IMR-90 (cell line): ENCODE measurements at regions not wholly inside any gene's neighbourhood (a gene's known extent, or its start where the extent isn't known, plus 50 kb on each side); places are given as distances from the start of the nearest gene placed in this dataset.

Experiments
- ATAC-seq: fragments of 200-7000 bp; cut with Tn5 transposase; 2 replicates; pipeline ENCODE4 v1.9.1; 2020; ENCODE audit warnings: low read depth, mild to moderate bottlenecking, moderate library complexity
- BruUV-seq: library from RNA; stranded (reverse); fragments of 400-500 nt; replicated peaks from 2 replicates; lab custom pipeline; 2021; lab: Mats Ljungman, UMichigan
- CTCF ChIA-PET: fragments of 300-600 bp; formaldehyde crosslinking; extraction: SDS; loops from one replicate; lab custom pipeline; 2021; ENCODE audit warnings: antibody characterized with exemption; lab: Yijun Ruan, JAX
- POLR2A ChIA-PET: fragments of 300-600 bp; sonication (Branson Sonifier 250); formaldehyde crosslinking; loops from one replicate; lab custom pipeline; 2022; ENCODE audit warnings: antibody characterized with exemption; ENCODE audit not compliant: unreplicated experiment; lab: Charles Lee
- DNase-seq: peaks from one replicate; pipeline ENCODE4 v3.0.0; 2013
- H2AFZ ChIP-seq: replicated peaks from 2 replicates; pipeline ENCODE3; 2013; ENCODE audit warnings: low read length, mild to moderate bottlenecking; ENCODE audit not compliant: poor library complexity
- H2AK5ac ChIP-seq: 2 replicates; pipeline ENCODE4 v1.6.1; 2013; ENCODE audit warnings: low read depth, low read length, inconsistent platforms
- H2AK9ac ChIP-seq: replicated peaks from 2 replicates; pipeline ENCODE3; 2013; ENCODE audit warnings: mild to moderate bottlenecking, low read depth, low read length, moderate library complexity; ENCODE audit not compliant: poor library complexity
- H2BK120ac ChIP-seq: 2 replicates; pipeline ENCODE4 v1.6.1; 2013; ENCODE audit warnings: low read depth, low read length, inconsistent platforms
- H2BK15ac ChIP-seq: 3 replicates; pipeline ENCODE4 v1.6.1; 2013; ENCODE audit warnings: low read depth, low read length, inconsistent platforms
- H2BK20ac ChIP-seq: 2 replicates; pipeline ENCODE4 v1.6.1; 2013; ENCODE audit warnings: low read depth, mild to moderate bottlenecking, inconsistent platforms, low read length, moderate library complexity
- H2BK5ac ChIP-seq: 2 replicates; pipeline ENCODE4 v1.6.1; 2013; ENCODE audit warnings: mild to moderate bottlenecking, low read depth, low read length, inconsistent platforms; ENCODE audit not compliant: poor library complexity, severe bottlenecking
- H3K14ac ChIP-seq: replicated peaks from 2 replicates; pipeline ENCODE4 v1.6.1; 2013; ENCODE audit warnings: low read depth, low read length, inconsistent platforms
- H3K18ac ChIP-seq: 2 replicates; pipeline ENCODE4 v1.6.1; 2013; ENCODE audit warnings: low read depth, low read length, control low read depth
- H3K23ac ChIP-seq: 2 replicates; pipeline ENCODE4 v1.6.1; 2013; ENCODE audit warnings: low read depth, low read length, inconsistent platforms
- H3K27ac ChIP-seq: 2 replicates; pipeline ENCODE4 v1.5.1; 2013; ENCODE audit warnings: mild to moderate bottlenecking, control low read depth, low read length; ENCODE audit not compliant: insufficient read depth
- H3K27me3 ChIP-seq: 2 replicates; pipeline ENCODE4 v1.6.1; 2013; ENCODE audit warnings: low read length; ENCODE audit not compliant: control insufficient read depth, insufficient read depth
- H3K36me3 ChIP-seq: 2 replicates; pipeline ENCODE4 v1.6.1; 2013; ENCODE audit warnings: low read length, mixed read lengths; ENCODE audit not compliant: control insufficient read depth, insufficient read depth
- H3K4ac ChIP-seq: 2 replicates; pipeline ENCODE4 v1.6.1; 2013; ENCODE audit warnings: low read depth, low read length, inconsistent platforms
- H3K4me1 ChIP-seq: 2 replicates; pipeline ENCODE4 v1.6.1; 2013; ENCODE audit warnings: low read length, mixed read lengths; ENCODE audit not compliant: control insufficient read depth, insufficient read depth
- H3K4me2 ChIP-seq: 2 replicates; pipeline ENCODE4 v1.6.1; 2013; ENCODE audit warnings: low read depth, mild to moderate bottlenecking, control low read depth, low read length, moderate library complexity
- H3K4me3 ChIP-seq: 2 replicates; pipeline ENCODE4 v1.5.1; 2013; ENCODE audit warnings: low read depth, mild to moderate bottlenecking, control low read depth, low read length, moderate library complexity; ENCODE audit not compliant: insufficient read depth
- H3K56ac ChIP-seq: 2 replicates; pipeline ENCODE4 v1.6.1; 2013; ENCODE audit warnings: low read length, inconsistent platforms; ENCODE audit not compliant: insufficient read depth; ENCODE audit errors: extremely low read depth
- H3K79me1 ChIP-seq, 2 experiments: 2 replicates each; pipeline ENCODE4 v1.6.1; 2013; ENCODE audit warnings: low read length in 2 of 2, inconsistent platforms in 1 of 2, low read depth in 1 of 2
- H3K9ac ChIP-seq: 2 replicates; pipeline ENCODE4 v1.6.1; 2013; ENCODE audit warnings: low read depth, low read length, control low read depth
- H3K9me1 ChIP-seq: 2 replicates; pipeline ENCODE4 v1.6.1; 2013; ENCODE audit warnings: low read length, inconsistent platforms; ENCODE audit not compliant: insufficient read depth
- H3K9me3 ChIP-seq: 2 replicates; pipeline ENCODE4 v1.6.1; 2013; ENCODE audit warnings: low read length; ENCODE audit not compliant: control insufficient read depth, insufficient read depth
- H4K20me1 ChIP-seq: 2 replicates; pipeline ENCODE4 v1.6.1; 2013; ENCODE audit warnings: low read length, inconsistent platforms; ENCODE audit not compliant: insufficient read depth
- H4K5ac ChIP-seq: 2 replicates; pipeline ENCODE4 v1.6.1; 2013; ENCODE audit warnings: mild to moderate bottlenecking, low read depth, low read length, control low read depth
- H4K8ac ChIP-seq, 2 experiments: 2 replicates each; pipeline ENCODE4 v1.6.1; 2013; ENCODE audit warnings: low read depth in 2 of 2, low read length in 2 of 2, control low read depth in 1 of 2, inconsistent platforms in 1 of 2
- H4K91ac ChIP-seq: 2 replicates; pipeline ENCODE4 v1.6.1; 2013; ENCODE audit warnings: low read depth, low read length, inconsistent platforms; ENCODE audit not compliant: insufficient read depth
- BHLHE40 ChIP-seq: fragments of 150-350 bp; IDR thresholded peaks from 2 replicates; pipeline ENCODE4 v1.6.1; 2016; ENCODE audit warnings: mild to moderate bottlenecking, low read depth, low read length
- CHD1 ChIP-seq: IDR thresholded peaks from 2 replicates; pipeline ENCODE4 v1.6.1; 2012; ENCODE audit warnings: low read depth, low read length, improper control_type of control experiment
- CTCF ChIP-seq: conservative IDR thresholded peaks from 2 replicates; pipeline ENCODE4 v1.5.1; 2012; ENCODE audit warnings: mild to moderate bottlenecking, low read depth, low read length, improper control_type of control experiment
- FOS ChIP-seq: fragments of 150-350 bp; IDR thresholded peaks from 2 replicates; pipeline ENCODE4 v1.6.1; 2016; ENCODE audit warnings: low read depth, low read length
- MAFK ChIP-seq: IDR thresholded peaks from 2 replicates; pipeline ENCODE4 v1.6.1; 2012; ENCODE audit warnings: low read depth, low read length, improper control_type of control experiment
- MAZ ChIP-seq: IDR thresholded peaks from 2 replicates; pipeline ENCODE4 v1.6.1; 2012; ENCODE audit warnings: low read depth, mild to moderate bottlenecking, low read length, improper control_type of control experiment, moderate library complexity, borderline replicate concordance
- NFE2L2 ChIP-seq: fragments of 150-350 bp; IDR thresholded peaks from 2 replicates; pipeline ENCODE4 v1.6.1; 2016; ENCODE audit warnings: low read depth, mild to moderate bottlenecking, low read length
- RAD21 ChIP-seq: IDR thresholded peaks from 2 replicates; pipeline ENCODE4 v1.6.1; 2012; ENCODE audit warnings: low read length, improper control_type of control experiment
- RFX5 ChIP-seq: IDR thresholded peaks from 2 replicates; pipeline ENCODE4 v1.8.0; 2012; ENCODE audit warnings: low read depth, mild to moderate bottlenecking, low read length, moderate library complexity
- SMC3 ChIP-seq: fragments of 150-350 bp; IDR thresholded peaks from 2 replicates; pipeline ENCODE4 v1.6.1; 2016; ENCODE audit warnings: low read depth, mild to moderate bottlenecking, antibody characterized with exemption, low read length, moderate library complexity
- WGBS, 2 experiments: methylation state at CpG; one replicate each; pipeline versions ENCODE4 v1.1.5 to v1.1.7; 2013; ENCODE audit warnings: missing lambda C conversion rate in 2 of 2; ENCODE audit not compliant: insufficient read length in 1 of 2; ENCODE audit errors: extremely low coverage in 2 of 2; 5-methylcytosine and 5-hydroxymethylcytosine counted together
- dilution Hi-C: fragments of 300-500 bp; cut with HindIII; formaldehyde crosslinking; loops from one replicate; pipeline ENCODE4 v1.14.3; 2018; ENCODE audit warnings: low sequenced_read_pairs; ENCODE audit not compliant: unreplicated experiment
- in situ Hi-C: fragments of 300-500 bp; cut with MboI; formaldehyde crosslinking; loops from 3 replicates; pipeline ENCODE4 v1.14.3; 2019; ENCODE audit warnings: low sequenced_read_pairs, inconsistent platforms, mixed read lengths
- intact Hi-C: fragments of 100-400 bp; cut with micrococcal nuclease; formaldehyde crosslinking; loops from 2 replicates; pipeline ENCODE4 v1.10.0; 2022

- Histone ChIP-seq H4K5ac (no peak overlapping the region), H4K91ac (no peak overlapping the region)
Observed at GRCh38 chr20:43293068-43293786, 103.5 kb upstream of the PTPRT start.

More at GRCh38 chr20:43293068-43293786, 103.5 kb upstream of the PTPRT start:
- no peak overlapping the region for H3K14ac ChIP-seq
- H3K9me3 ChIP-seq: peaks cover 2% of the 10 kb centered on the region; the same call in 1 of the 2 replicates
- no peak overlapping the region for H3K23ac ChIP-seq
- ChIA-PET POLR2A (no interaction called here), CTCF (no interaction called here)
- DNase-seq: no peak
- no peak overlapping the region for H2BK5ac ChIP-seq
- no peaks in the 10 kb centered on the region for H3K27me3 ChIP-seq
- H2BK120ac ChIP-seq: no peak overlapping the region
- no peak overlapping the region for H3K4ac ChIP-seq
- no peak overlapping the region for H2BK20ac ChIP-seq
- no peak overlapping the region for H3K4me3 ChIP-seq
- H2AFZ ChIP-seq: no peak overlapping the region
- H2AK5ac ChIP-seq: no peak overlapping the region
- dilution Hi-C loops: no loop called here
- H3K56ac ChIP-seq: no peak overlapping the region
- no peak overlapping the region for H2AK9ac ChIP-seq
- H3K36me3 ChIP-seq: no peaks in the 10 kb centered on the region
- H3K4me2 ChIP-seq: no peak overlapping the region
- ATAC-seq: no peak
- in situ Hi-C loops: no loop called here
- H3K9me1 ChIP-seq: no peaks in the 10 kb centered on the region
- no peaks in the 10 kb centered on the region for H4K20me1 ChIP-seq
- no peak overlapping the region for H3K18ac ChIP-seq
- intact Hi-C loops: no loop called here
- no peak overlapping the region for H3K27ac ChIP-seq
- TF ChIP-seq SMC3 (no peak), NFE2L2 (no peak), RAD21 (no peak), MAZ (no peak), FOS (no peak), CHD1 (no peak), RFX5 (no peak), MAFK (no peak), BHLHE40 (no peak), CTCF (no peak)
- H3K4me1 ChIP-seq: no peaks in the 10 kb centered on the region
- no peak overlapping the region for H4K8ac ChIP-seq
- no peak overlapping the region for H3K9ac ChIP-seq
- H3K79me1 ChIP-seq: no peaks in the 10 kb centered on the region
- no TSS peak for BruUV-seq
- H2BK15ac ChIP-seq: no peak overlapping the region
- WGBS, 2 experiments: 60% methylated on average over 6 of the region's 11 CpGs; no CpG with 5 or more reads in 1 of the 2 experiments
